SK-N-SH (cell line): ENCODE measurements at regions not wholly inside any gene's neighbourhood (a gene's known extent, or its start where the extent isn't known, plus 50 kb on each side); places are given as distances from the start of the nearest gene placed in this dataset.

Experiments
- CTCF ChIA-PET: fragments of 300-600, 350-600 bp; formaldehyde crosslinking; extraction: SDS; loops from one replicate; lab custom pipeline; 2021; lab: Yijun Ruan, JAX
- POLR2A ChIA-PET: fragments of 350-600 bp; sonication (Branson Sonifier 250); formaldehyde crosslinking; extraction: SDS; loops from one replicate; lab custom pipeline; 2020; ENCODE audit warnings: antibody characterized with exemption, inconsistent platforms; lab: Yijun Ruan, JAX
- DNase-seq: peaks from one replicate; pipeline ENCODE4 v3.0.0; 2012
- H2AFZ ChIP-seq: fragments of 200-600 bp; sonication (generic); 2 replicates; pipeline ENCODE4 v1.8.1; 2016; ENCODE audit warnings: antibody characterized with exemption, mild to moderate bottlenecking, low read depth
- H3F3A ChIP-seq: fragments of 200-600 bp; sonication (generic); replicated peaks from 2 replicates; pipeline ENCODE3; 2016; ENCODE audit warnings: antibody characterized with exemption, mild to moderate bottlenecking; ENCODE audit not compliant: insufficient read depth
- H3K27ac ChIP-seq, 2 experiments: fragments of 200-500 bp in 1 of 2; fragments of 200-600 bp in 1 of 2; sonication (Bioruptor generic) in 1 of 2; sonication (generic), shearing (Covaris generic) in 1 of 2; 2 replicates each; pipeline versions ENCODE4 v1.5.1 to v1.6.1; 2014 to 2016; ENCODE audit warnings: low read depth in 2 of 2, inconsistent platforms in 1 of 2, low read length in 1 of 2, mild to moderate bottlenecking in 1 of 2, mixed read lengths in 1 of 2
- H3K27me3 ChIP-seq: fragments of 200-600 bp; sonication (generic), shearing (Covaris generic); 2 replicates; pipeline ENCODE4 v1.6.1; 2016; ENCODE audit warnings: mixed run types; ENCODE audit not compliant: insufficient read depth
- H3K36me3 ChIP-seq, 2 experiments: fragments of 200-500 bp in 1 of 2; fragments of 200-600 bp in 1 of 2; sonication (Bioruptor generic) in 1 of 2; sonication (generic) in 1 of 2; replicated peaks in 1 of 2; 2 replicates each; pipeline versions ENCODE3 to v1.5.1; 2014 to 2016; ENCODE audit warnings: low read length in 1 of 2, mild to moderate bottlenecking in 1 of 2; ENCODE audit not compliant: insufficient read depth in 2 of 2, control insufficient read depth in 1 of 2
- H3K4me1 ChIP-seq, 2 experiments: fragments of 200-500 bp in 1 of 2; fragments of 200-600 bp in 1 of 2; sonication (Bioruptor generic) in 1 of 2; sonication (generic), shearing (Covaris generic) in 1 of 2; 2 replicates each; pipeline versions ENCODE4 v1.5.1 to v1.6.1; 2014 to 2016; ENCODE audit warnings: low read depth in 1 of 2, low read length in 1 of 2, mixed run types in 1 of 2; ENCODE audit not compliant: insufficient read depth in 2 of 2, control insufficient read depth in 1 of 2
- H3K4me2 ChIP-seq: fragments of 200-600 bp; sonication (generic), shearing (Covaris generic); 2 replicates; pipeline ENCODE4 v1.6.1; 2017; ENCODE audit warnings: mixed run types
- H3K4me3 ChIP-seq, 2 experiments: fragments of 200-500 bp in 1 of 2; fragments of 200-600 bp in 1 of 2; sonication (Bioruptor generic) in 1 of 2; sonication (generic), shearing (Covaris generic) in 1 of 2; 2 replicates each; pipeline versions ENCODE4 v1.5.1 to v1.8.1; 2014 to 2016; ENCODE audit warnings: low read depth in 2 of 2, inconsistent platforms in 1 of 2, low read length in 1 of 2, mild to moderate bottlenecking in 1 of 2, mixed read lengths in 1 of 2, moderate library complexity in 1 of 2
- H3K79me2 ChIP-seq: fragments of 200-600 bp; sonication (generic); 2 replicates; pipeline ENCODE4 v1.8.1; 2017; ENCODE audit warnings: mild to moderate bottlenecking; ENCODE audit not compliant: insufficient read depth
- H3K9ac ChIP-seq: fragments of 200-600 bp; sonication (generic); 2 replicates; pipeline ENCODE4 v1.6.1; 2017; ENCODE audit warnings: mixed run types
- H3K9me2 ChIP-seq: fragments of 200-600 bp; sonication (generic); 2 replicates; pipeline ENCODE4 v1.6.1; 2017; ENCODE audit warnings: mixed run types
- H3K9me3 ChIP-seq: fragments of 200-600 bp; sonication (generic); 2 replicates; pipeline ENCODE4 v1.6.1; 2017; ENCODE audit warnings: mixed run types, mild to moderate bottlenecking, moderate library complexity
- H4K20me1 ChIP-seq: fragments of 200-600 bp; sonication (generic); 2 replicates; pipeline ENCODE4 v1.6.1; 2017; ENCODE audit warnings: mild to moderate bottlenecking, mixed run types; ENCODE audit not compliant: insufficient read depth
- CHD2 ChIP-seq: fragments of 150-350 bp; IDR thresholded peaks from 2 replicates; pipeline ENCODE4 v1.6.1; 2018; ENCODE audit warnings: low read length; ENCODE audit not compliant: partially characterized antibody
- FOXM1 ChIP-seq: IDR thresholded peaks from 2 replicates; pipeline ENCODE4 v1.4.0; 2012; ENCODE audit warnings: low read depth, mild to moderate bottlenecking
- GABPA ChIP-seq: IDR thresholded peaks from 2 replicates; pipeline ENCODE4 v1.4.0; 2012; ENCODE audit warnings: low read depth, mild to moderate bottlenecking
- IRF3 ChIP-seq: fragments of 150-350 bp; IDR thresholded peaks from 2 replicates; pipeline ENCODE4 v1.6.1; 2016; ENCODE audit warnings: mild to moderate bottlenecking, low read depth, low read length
- JUND ChIP-seq: IDR thresholded peaks from 2 replicates; pipeline ENCODE4 v1.4.0; 2012
- NRF1 ChIP-seq: IDR thresholded peaks from 2 replicates; pipeline ENCODE4 v1.6.1; 2012; ENCODE audit warnings: low read depth, mild to moderate bottlenecking, low read length
- PBX3 ChIP-seq: IDR thresholded peaks from 2 replicates; pipeline ENCODE4; 2012
- REST ChIP-seq: IDR thresholded peaks from 2 replicates; pipeline ENCODE4 v1.6.1; 2012; ENCODE audit warnings: mild to moderate bottlenecking, low read depth, low read length, moderate library complexity
- SIN3A ChIP-seq: IDR thresholded peaks from 2 replicates; pipeline ENCODE4 v1.6.1; 2012; ENCODE audit warnings: low read depth, mild to moderate bottlenecking, low read length, moderate library complexity, borderline replicate concordance
- TAF1 ChIP-seq: IDR thresholded peaks from 2 replicates; pipeline ENCODE4 v1.6.1; 2012; ENCODE audit warnings: low read depth, mild to moderate bottlenecking, low read length, moderate library complexity, borderline replicate concordance
- TEAD4 ChIP-seq: IDR thresholded peaks from 2 replicates; pipeline ENCODE4 v1.4.0; 2012; ENCODE audit warnings: mild to moderate bottlenecking, borderline replicate concordance; ENCODE audit not compliant: insufficient read depth
- USF2 ChIP-seq: fragments of 150-350 bp; IDR thresholded peaks from 2 replicates; pipeline ENCODE4 v1.6.1; 2017; ENCODE audit warnings: antibody characterized with exemption, low read length, low read depth, borderline replicate concordance
- WGBS: methylation state at CpG from one replicate; pipeline ENCODE4 v1.1.6; 2017; ENCODE audit warnings: low lambda C conversion rate; 5-methylcytosine and 5-hydroxymethylcytosine counted together

GRCh38 chr18:73670524-73670923 lies 477.1 kb downstream of the FBXO15 start:
- Histone ChIP-seq H3K9me3 (no peaks in the 10 kb centered on the region; the same call in 1 of the 2 replicates), H3K27ac (no peak overlapping the region), H3F3A (no peaks in the 10 kb centered on the region), H3K79me2 (no peaks in the 10 kb centered on the region), H3K27me3 (no peaks in the 10 kb centered on the region), H2AFZ (no peak overlapping the region), H4K20me1 (no peaks in the 10 kb centered on the region), H3K9me2 (no peaks in the 10 kb centered on the region), H3K36me3 (no peaks in the 10 kb centered on the region), H3K4me2 (no peak overlapping the region), H3K4me3 (no peak overlapping the region), H3K9ac (no peak overlapping the region), H3K4me1 (no peaks in the 10 kb centered on the region)
- no peak for DNase-seq
- CTCF ChIA-PET = no interaction called here
- TF ChIP-seq FOXM1 (no peak), JUND (no peak), REST (no peak), SIN3A (no peak)
- WGBS = 44% methylated on average over 5 of the region's 5 CpGs
- POLR2A ChIA-PET = no interaction called here

- Histone ChIP-seq H3K9me3 (no peaks in the 10 kb centered on the region; the same call in 1 of the 2 replicates), H3K9ac (no peak overlapping the region), H3K79me2 (no peaks in the 10 kb centered on the region), H2AFZ (no peak overlapping the region), H3K4me2 (no peak overlapping the region), H3F3A (no peaks in the 10 kb centered on the region), H3K27ac (no peak overlapping the region), H3K27me3 (no peaks in the 10 kb centered on the region), H4K20me1 (no peaks in the 10 kb centered on the region), H3K36me3 (no peaks in the 10 kb centered on the region), H3K4me1 (no peaks in the 10 kb centered on the region), H3K9me2 (no peaks in the 10 kb centered on the region), H3K4me3 (no peak overlapping the region)
- DNase-seq = no peak
- CTCF ChIA-PET = interaction anchor here (1.8 kb wide), 1 partner anchor 173 kb away, joined by 6 read pairs; no protein-coding TSS in a partner anchor
- TF ChIP-seq JUND (no peak), REST (no peak), NRF1 (no peak), CHD2 (no peak), TEAD4 (no peak), IRF3 (no peak), USF2 (no peak), PBX3 (no peak), TAF1 (no peak), GABPA (no peak)
- POLR2A ChIA-PET = no interaction called here
Measured at GRCh38 chr18:73670039-73670438, 477.6 kb downstream of the FBXO15 start.
